ENCODE measurements at regions not wholly inside any gene's neighbourhood (a gene's known extent, or its start where the extent isn't known, plus 50 kb on each side); places are given as distances from the start of the nearest gene placed in this dataset.

- FAIRE-seq, result no peak
- Histone ChIP-seq H2AFZ (ENCODE audit: low read length) (no peak overlapping the region), H3K4me2 (ENCODE audit: low read depth, low read length) (no peak overlapping the region), H4K20me1 (ENCODE audit: insufficient read depth, low read length) (no peaks in the 10 kb centered on the region), H3K9me3 (ENCODE audit: low read length) (no peaks in the 10 kb centered on the region), H3K4me1 (ENCODE audit: insufficient read depth, low read length) (no peaks in the 10 kb centered on the region), H3K9ac (ENCODE audit: insufficient read depth, low read depth, low read length) (no peak overlapping the region), H3K36me3 (replicated peaks in 1 of 2; ENCODE audit: control insufficient read depth in 1 of 2, insufficient read depth in 2 of 2, low read length in 2 of 2) (no peaks in the 10 kb centered on the region), H3K79me2 (ENCODE audit: insufficient read depth, low read length) (no peaks in the 10 kb centered on the region), H3K27me3 (ENCODE audit: control insufficient read depth in 1 of 2, insufficient read depth in 2 of 2, low read length in 2 of 2) (no peaks in the 10 kb centered on the region), H3K4me3 (replicated peaks in 1 of 3; ENCODE audit: insufficient read depth in 1 of 3, low read depth in 2 of 3, low read length in 3 of 3) (no peak overlapping the region), H3K27ac (ENCODE audit: extremely low read length, insufficient read depth, low read length) (no peak overlapping the region)
- POLR2A ChIA-PET, result no interaction called here
- BruUV-seq (replicated peaks), result no TSS peak
- WGBS (ENCODE audit: low lambda C conversion rate), result 0% methylated on average over 1 of the region's 1 CpG
- in situ Hi-C loops (cut with HindIII; ENCODE audit: extremely low pct_ligation_motif_present, low pct_unique_long_range_greater_than_20kb), result no loop called here
- no peak for DNase-seq (ENCODE audit: low spot score)
- TF ChIP-seq ZSCAN5A (CRISPR knock-in tag; IDR thresholded peaks at IDR 0.05; ENCODE audit: borderline replicate concordance) (no peak), THYN1 (CRISPR knock-in tag; IDR thresholded peaks at IDR 0.05; ENCODE audit: borderline replicate concordance, low read depth) (no peak), ZNF180 (CRISPR knock-in tag; IDR thresholded peaks at IDR 0.05; ENCODE audit: borderline replicate concordance, low read depth) (no peak), ZNF512B (CRISPR knock-in tag; IDR thresholded peaks at IDR 0.05; ENCODE audit: borderline replicate concordance) (no peak), BRD4 (CRISPR knock-in tag; IDR thresholded peaks at IDR 0.05) (no peak), HOMEZ (CRISPR knock-in tag; IDR thresholded peaks at IDR 0.05; ENCODE audit: low read depth) (no peak), CEBPB (IDR thresholded peaks at IDR 0.05; ENCODE audit: borderline replicate concordance, low read depth, low read length) (no peak), ZBTB26 (CRISPR knock-in tag; IDR thresholded peaks at IDR 0.05; ENCODE audit: borderline replicate concordance) (no peak), CHD4 (IDR thresholded peaks at IDR 0.05; ENCODE audit: borderline replicate concordance, low read length) (no peak), ZNF652 (CRISPR knock-in tag; IDR thresholded peaks at IDR 0.05; ENCODE audit: borderline replicate concordance, low read depth) (no peak)
- intact Hi-C loops (cut with micrococcal nuclease; ENCODE audit: unreplicated experiment), result no loop called here
- ATAC-seq, result no peak
- CTCF ChIA-PET (ENCODE audit: low intra/inter-chr PET ratio, low total read pairs), result no interaction called here
Observed at GRCh38 chr6:93829009-93829408, 409.6 kb upstream of the EPHA7 start.

All from HepG2 (cell line).